Thyroid gland (tissue), 4 donors: ENCODE measurements at regions not wholly inside any gene's neighbourhood (a gene's known extent, or its start where the extent isn't known, plus 50 kb on each side); places are given as distances from the start of the nearest gene placed in this dataset.

Experiments used
- DNase-seq, 2 donors: peaks; one replicate each; pipeline ENCODE4 v3.0.0-alpha.2; 2019
- H3K27ac ChIP-seq, 3 donors: fragments of 200-600 bp; sonication (generic); 1 replicate in 2 of 3; 2 replicates in 1 of 3; pipeline ENCODE4 v1.5.1; 2016 to 2019; ENCODE audit warnings: mild to moderate bottlenecking in 1 of 3, moderate library complexity in 1 of 3
- H3K27me3 ChIP-seq: fragments of 200-600 bp; sonication (generic); one replicate; pipeline ENCODE4 v1.5.1; 2019
- H3K36me3 ChIP-seq, 2 donors: fragments of 200-600 bp; sonication (generic); one replicate each; pipeline ENCODE4 v1.5.1; 2016 to 2019
- H3K4me1 ChIP-seq, 2 donors: fragments of 200-600 bp; sonication (generic); one replicate each; pipeline ENCODE4 v1.5.1; 2017 to 2019
- H3K4me3 ChIP-seq, 3 donors: fragments of 200-600 bp; sonication (generic); replicated peaks in 1 of 3; 1 replicate in 2 of 3; 2 replicates in 1 of 3; pipeline ENCODE4 v1.5.1; 2016; ENCODE audit warnings: mild to moderate bottlenecking in 1 of 3
- H3K9me3 ChIP-seq: fragments of 200-600 bp; sonication (generic); one replicate; pipeline ENCODE4 v1.5.1; 2017
- CTCF ChIP-seq, 6 experiments: fragments of 200-600 bp in 3 of 6; fragments of 450-650 bp in 3 of 6; sonication (generic) in 3 of 6; IDR thresholded peaks; one replicate each; pipeline ENCODE4 v1.5.1; 2016 to 2019; ENCODE audit warnings: antibody characterized with exemption in 6 of 6, mild to moderate bottlenecking in 2 of 6, inconsistent platforms in 1 of 6, moderate library complexity in 1 of 6
- POLR2A ChIP-seq, 2 donors: fragments of 450-650 bp; IDR thresholded peaks; one replicate each; pipeline ENCODE4 v1.6.1; 2017; ENCODE audit warnings: antibody characterized with exemption in 2 of 2, mild to moderate bottlenecking in 2 of 2, moderate library complexity in 1 of 2
- WGBS, 2 donors: methylation state at CpG; one replicate each; pipeline ENCODE4 v1.1.5; 2017; 5-methylcytosine and 5-hydroxymethylcytosine counted together
- intact Hi-C: fragments of 100-400 bp; cut with DNase I; formaldehyde crosslinking; loops from one replicate; pipeline ENCODE4 v1.15.1; 2023

GRCh38 chr13:77406644-77407440 is 79.9 kb upstream of the MYCBP2 start:
- no peak for TF ChIP-seq CTCF (IDR thresholded peaks at IDR 0.05)
- TF ChIP-seq POLR2A (IDR thresholded peaks at IDR 0.05) = no peak
- H3K9me3 ChIP-seq = no peaks in the 10 kb centered on the region
- no peaks in the 10 kb centered on the region for H3K36me3 ChIP-seq
- no peaks in the 10 kb centered on the region for H3K27me3 ChIP-seq
- 72 to 81% methylated on average over 4 of the region's 4 CpGs for WGBS, 2 donors
- no peaks in the 10 kb centered on the region for H3K4me1 ChIP-seq
- H3K27ac ChIP-seq = no peak overlapping the region
- no peak for DNase-seq
- intact Hi-C loops = no loop called here
- no peak overlapping the region for H3K4me3 ChIP-seq

DNA sequence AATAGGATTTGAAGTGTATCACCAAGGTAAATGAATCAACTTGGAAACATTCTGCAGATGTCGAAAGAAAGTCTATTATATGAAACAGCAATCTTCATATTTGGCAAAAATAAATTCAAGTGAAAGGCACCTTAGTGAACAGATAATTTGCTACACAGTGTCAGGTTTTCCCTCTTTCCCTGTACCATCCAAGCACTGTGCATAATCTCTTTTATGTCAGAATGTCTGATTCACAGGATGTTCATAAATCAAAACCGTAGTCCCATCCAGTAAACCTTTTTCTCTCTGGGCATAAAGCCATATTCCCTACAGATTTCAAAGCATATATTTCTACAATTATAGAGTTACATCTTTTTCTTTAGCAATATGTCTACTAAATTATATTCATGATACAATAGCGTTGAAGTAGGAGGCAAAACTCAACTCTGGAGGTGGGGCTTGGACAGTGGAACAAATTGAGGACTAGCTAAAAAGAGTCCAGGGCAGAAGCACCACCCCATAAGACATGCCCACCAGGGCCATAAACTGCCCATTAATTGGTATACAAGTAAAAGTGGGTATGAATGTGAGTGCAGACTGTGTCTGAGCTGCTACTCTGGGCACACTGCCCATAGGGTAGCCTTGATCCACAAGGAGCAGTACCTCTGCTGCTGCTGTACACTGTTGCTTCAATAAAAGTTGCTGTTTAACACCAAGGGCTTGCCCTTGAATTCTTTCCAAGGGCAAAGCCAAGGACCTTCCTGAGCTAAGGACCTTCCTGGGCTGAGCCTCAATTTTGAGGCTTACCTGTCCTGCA is 72.1 kb upstream of the MYCBP2 start:
- 92 to 96% methylated on average over 3 of the region's 3 CpGs for WGBS, 2 donors
- H3K4me1 ChIP-seq = no peaks in the 10 kb centered on the region
- intact Hi-C loops = no loop called here
- TF ChIP-seq POLR2A (IDR thresholded peaks at IDR 0.05) = no peak
- TF ChIP-seq CTCF (IDR thresholded peaks at IDR 0.05) = no peak
- H3K27me3 ChIP-seq = no peaks in the 10 kb centered on the region
- no peaks in the 10 kb centered on the region for H3K9me3 ChIP-seq
- no peak for DNase-seq
- no peak overlapping the region for H3K4me3 ChIP-seq
- no peaks in the 10 kb centered on the region for H3K36me3 ChIP-seq
- no peak overlapping the region for H3K27ac ChIP-seq

DNA sequence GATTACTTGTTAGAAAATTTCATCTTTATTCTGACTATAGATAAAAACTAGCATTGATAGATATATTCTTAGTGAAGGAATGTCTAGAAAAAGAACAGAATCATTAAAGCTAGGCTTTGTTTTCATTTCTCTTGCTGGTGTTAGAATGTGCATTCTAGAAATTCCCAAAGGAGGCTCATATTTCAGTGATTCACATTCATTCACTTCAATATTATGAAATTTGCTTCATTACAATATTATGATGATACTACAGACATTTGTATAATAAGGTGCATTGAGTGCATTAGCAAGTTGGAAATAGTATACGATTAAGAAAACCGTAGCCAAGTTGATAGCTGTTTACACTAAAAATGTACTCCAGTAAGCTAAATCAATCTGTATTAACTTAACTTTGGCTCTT is 70.7 kb upstream of the MYCBP2 start:
- Histone ChIP-seq H3K36me3 (no peaks in the 10 kb centered on the region), H3K9me3 (no peaks in the 10 kb centered on the region), H3K27me3 (no peaks in the 10 kb centered on the region), H3K4me1 (no peaks in the 10 kb centered on the region), H3K4me3 (no peak overlapping the region), H3K27ac (no peak overlapping the region)
- no peak for TF ChIP-seq POLR2A (IDR thresholded peaks at IDR 0.05)
- TF ChIP-seq CTCF (IDR thresholded peaks at IDR 0.05) = no peak
- intact Hi-C loops = no loop called here
- DNase-seq = no peak
- WGBS, 2 donors = 83 to 89% methylated on average over 2 of the region's 2 CpGs

DNA sequence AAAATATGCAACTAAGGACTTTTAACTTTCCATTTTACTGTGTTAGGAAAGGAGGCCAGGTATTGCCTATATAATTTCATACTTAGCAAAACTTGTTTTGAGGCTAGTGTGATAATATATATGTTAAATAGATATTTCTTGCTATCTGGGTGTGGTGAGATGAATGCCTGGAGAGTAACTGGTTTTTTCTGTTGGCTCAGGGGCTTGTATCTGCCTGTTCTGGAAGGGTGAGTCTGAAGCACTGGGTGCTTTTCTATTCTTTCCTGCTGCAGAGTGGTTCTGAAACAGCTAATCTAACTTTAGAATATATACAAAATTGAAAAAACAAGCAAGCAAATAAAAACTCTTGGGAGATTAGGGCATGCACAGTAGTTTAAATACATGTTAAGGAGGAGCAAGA is 64.6 kb upstream of the MYCBP2 start:
- no peaks in the 10 kb centered on the region for H3K9me3 ChIP-seq
- no peak for DNase-seq
- no peaks in the 10 kb centered on the region for H3K4me1 ChIP-seq
- intact Hi-C loops = no loop called here
- H3K27ac ChIP-seq = no peak overlapping the region
- no peaks in the 10 kb centered on the region for H3K27me3 ChIP-seq
- no peak for TF ChIP-seq CTCF (IDR thresholded peaks at IDR 0.05)
- no peaks in the 10 kb centered on the region for H3K36me3 ChIP-seq
- H3K4me3 ChIP-seq = no peak overlapping the region

DNA sequence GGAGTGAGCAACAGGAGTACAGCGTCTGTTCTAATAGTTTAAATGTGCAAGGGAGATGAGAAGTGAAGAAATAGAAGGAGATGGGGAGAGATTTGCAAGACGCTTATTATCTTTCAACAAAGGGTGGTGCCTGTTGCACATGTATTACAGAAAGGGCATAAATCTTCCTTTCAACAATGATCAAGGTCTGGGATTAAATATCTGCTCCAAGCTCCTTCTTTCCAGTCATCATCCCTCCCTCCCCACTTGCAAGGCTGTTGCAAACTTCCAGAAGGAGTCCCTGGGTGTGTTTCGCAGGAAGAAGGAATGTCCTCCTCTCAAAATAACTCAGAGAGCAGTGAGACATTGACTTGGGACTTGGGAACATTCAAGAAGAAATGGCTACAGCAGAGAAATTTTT is 63.5 kb upstream of the MYCBP2 start:
- TF ChIP-seq CTCF (IDR thresholded peaks at IDR 0.05) = no peak
- TF ChIP-seq POLR2A (IDR thresholded peaks at IDR 0.05) = no peak
- WGBS, 2 donors = 67 to 68% methylated on average over 3 of the region's 3 CpGs
- H3K9me3 ChIP-seq = no peaks in the 10 kb centered on the region
- intact Hi-C loops = no loop called here
- no peak overlapping the region for H3K27ac ChIP-seq
- no peaks in the 10 kb centered on the region for H3K4me1 ChIP-seq
- no peaks in the 10 kb centered on the region for H3K27me3 ChIP-seq
- no peaks in the 10 kb centered on the region for H3K36me3 ChIP-seq
- no peak for DNase-seq
- H3K4me3 ChIP-seq = no peak overlapping the region
